ENCODE measurements at regions not wholly inside any gene's neighbourhood (a gene's known extent, or its start where the extent isn't known, plus 50 kb on each side); places are given as distances from the start of the nearest gene placed in this dataset.

DNA sequence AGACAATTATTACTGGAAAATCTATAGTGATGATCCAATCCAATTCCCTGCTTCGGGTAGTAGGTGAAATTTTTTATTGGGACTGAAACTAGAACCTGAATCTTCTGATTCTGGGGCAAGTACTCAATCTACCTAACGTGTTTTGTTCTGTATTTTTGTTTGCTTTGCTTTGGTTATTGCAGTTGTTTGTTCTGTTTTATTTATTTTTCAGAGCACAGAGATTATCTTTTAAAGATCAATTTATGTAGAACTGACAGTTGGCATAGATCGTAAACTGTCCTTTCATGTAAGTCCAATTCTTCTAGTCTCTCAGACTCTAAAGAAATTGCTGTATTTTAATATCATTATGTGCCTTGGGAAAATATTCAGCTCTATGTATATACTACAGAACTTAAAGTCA is 401.6 kb downstream of the ANXA1 start:
- ChIA-PET CTCF (no interaction called here), POLR2A (no interaction called here)
- H3K4me3 ChIP-seq (ENCODE audit: low read depth, low read length) = no peak overlapping the region
- TF ChIP-seq, protein P1, sequence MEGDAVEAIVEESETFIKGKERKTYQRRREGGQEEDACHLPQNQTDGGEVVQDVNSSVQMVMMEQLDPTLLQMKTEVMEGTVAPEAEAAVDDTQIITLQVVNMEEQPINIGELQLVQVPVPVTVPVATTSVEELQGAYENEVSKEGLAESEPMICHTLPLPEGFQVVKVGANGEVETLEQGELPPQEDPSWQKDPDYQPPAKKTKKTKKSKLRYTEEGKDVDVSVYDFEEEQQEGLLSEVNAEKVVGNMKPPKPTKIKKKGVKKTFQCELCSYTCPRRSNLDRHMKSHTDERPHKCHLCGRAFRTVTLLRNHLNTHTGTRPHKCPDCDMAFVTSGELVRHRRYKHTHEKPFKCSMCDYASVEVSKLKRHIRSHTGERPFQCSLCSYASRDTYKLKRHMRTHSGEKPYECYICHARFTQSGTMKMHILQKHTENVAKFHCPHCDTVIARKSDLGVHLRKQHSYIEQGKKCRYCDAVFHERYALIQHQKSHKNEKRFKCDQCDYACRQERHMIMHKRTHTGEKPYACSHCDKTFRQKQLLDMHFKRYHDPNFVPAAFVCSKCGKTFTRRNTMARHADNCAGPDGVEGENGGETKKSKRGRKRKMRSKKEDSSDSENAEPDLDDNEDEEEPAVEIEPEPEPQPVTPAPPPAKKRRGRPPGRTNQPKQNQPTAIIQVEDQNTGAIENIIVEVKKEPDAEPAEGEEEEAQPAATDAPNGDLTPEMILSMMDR (IDR thresholded peaks at IDR 0.05; ENCODE audit: insufficient read depth, low read length, missing control alignments) = no peak
- no peak for DNase-seq (ENCODE audit: low read depth, low spot score)

DNA sequence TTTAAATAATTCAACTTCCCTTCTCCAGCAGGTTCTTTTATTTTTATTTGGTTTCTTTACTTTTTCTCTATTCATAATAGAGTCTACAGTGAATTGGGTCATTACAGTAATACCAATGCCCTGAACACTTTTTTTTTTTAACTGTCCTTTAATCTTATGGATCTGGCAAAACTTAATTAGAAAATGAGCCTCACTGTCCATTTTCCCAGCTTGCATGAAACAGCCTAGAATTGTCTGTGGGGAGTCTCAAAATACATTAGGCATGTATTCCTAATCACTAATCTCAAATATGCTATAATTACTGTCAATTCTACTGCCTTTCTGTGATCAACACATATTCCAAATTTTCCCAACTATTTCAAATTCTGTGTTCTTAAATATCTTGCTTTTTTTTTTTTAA is 406.8 kb downstream of the ANXA1 start:
- ChIA-PET POLR2A (no interaction called here), CTCF (no interaction called here)
- no peak for DNase-seq (ENCODE audit: low read depth, low spot score)
- TF ChIP-seq, protein P1 (IDR thresholded peaks at IDR 0.05; ENCODE audit: insufficient read depth, low read length, missing control alignments) = no peak
- H3K4me3 ChIP-seq (ENCODE audit: low read depth, low read length) = no peak overlapping the region

DNA sequence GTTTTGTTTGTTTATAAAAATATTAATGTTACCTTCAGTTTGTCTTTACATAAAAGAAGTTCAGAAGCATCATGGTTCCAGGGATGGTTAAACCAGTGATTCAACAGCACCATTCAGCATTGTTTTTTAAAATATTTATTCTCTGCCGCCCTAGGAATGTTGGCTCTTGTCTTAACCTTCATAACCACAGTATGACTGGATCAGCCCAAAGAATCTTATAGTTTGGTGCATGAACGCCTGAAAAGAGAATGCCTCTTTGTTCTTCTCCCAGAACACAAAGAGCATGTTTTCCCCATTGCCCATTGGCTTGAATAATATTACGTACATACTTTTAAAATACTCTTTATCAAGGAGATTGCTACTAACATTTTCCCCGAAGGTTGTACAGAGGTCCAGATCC is 413.4 kb downstream of the ANXA1 start:
- TF ChIP-seq, protein P1 (IDR thresholded peaks at IDR 0.05; ENCODE audit: insufficient read depth, low read length, missing control alignments) = no peak
- ChIA-PET POLR2A (no interaction called here), CTCF (no interaction called here)
- no peak overlapping the region for H3K4me3 ChIP-seq (ENCODE audit: low read depth, low read length)
- no peak for DNase-seq (ENCODE audit: low read depth, low spot score)

DNA sequence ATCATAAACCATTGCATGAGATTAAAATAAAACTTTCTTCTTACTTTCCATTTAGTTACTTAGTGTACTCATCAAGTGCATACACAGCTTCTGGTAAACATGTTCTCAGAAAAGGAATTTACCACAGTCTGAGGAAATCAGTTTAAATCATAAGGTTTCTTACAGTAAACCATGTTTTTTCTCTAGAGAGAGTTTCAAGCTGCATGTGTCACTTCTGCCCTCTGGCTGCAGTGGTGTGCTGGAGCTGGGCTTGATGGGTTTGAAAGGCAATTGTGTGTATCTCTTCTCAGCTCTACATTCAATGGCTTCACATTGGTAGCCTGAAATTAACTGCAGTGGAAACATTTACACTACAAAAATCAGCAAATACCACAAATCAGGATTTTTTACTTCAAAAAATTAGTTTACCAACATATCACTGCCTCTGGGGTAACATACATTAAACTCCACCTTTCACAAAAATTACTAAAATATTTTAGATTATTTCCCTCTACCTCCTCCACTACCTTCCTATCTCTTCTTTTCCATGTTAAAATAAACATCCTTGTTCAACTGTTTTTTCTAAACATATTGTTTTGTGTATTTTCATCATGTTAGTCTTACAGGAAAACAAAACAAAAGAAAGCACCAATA is 414.3 kb downstream of the ANXA1 start:
- ChIA-PET CTCF (no interaction called here), POLR2A (no interaction called here)
- no peak for DNase-seq (ENCODE audit: low read depth, low spot score)
- TF ChIP-seq, protein P1 (IDR thresholded peaks at IDR 0.05; ENCODE audit: insufficient read depth, low read length, missing control alignments) = no peak
- H3K4me3 ChIP-seq (ENCODE audit: low read depth, low read length) = no peak overlapping the region

DNA sequence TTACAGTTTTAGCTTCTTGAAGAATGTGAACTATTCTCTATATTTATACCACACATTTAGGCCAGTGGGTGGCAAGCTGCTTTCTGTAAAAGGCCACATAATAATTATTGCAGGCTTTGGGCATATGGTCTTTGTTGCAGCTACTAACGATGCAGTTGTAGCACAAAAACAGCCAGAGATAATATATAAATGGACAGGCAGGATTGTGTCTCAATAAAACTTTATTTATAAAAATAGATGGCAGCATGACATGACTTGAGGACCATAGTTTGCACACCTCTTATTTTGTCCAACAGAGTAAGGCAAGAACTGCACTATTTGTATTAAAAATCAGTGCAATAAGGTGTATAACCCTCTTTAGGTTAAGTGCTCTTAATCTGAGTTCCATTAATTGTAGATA is 415.0 kb downstream of the ANXA1 start:
- no peak overlapping the region for H3K4me3 ChIP-seq (ENCODE audit: low read depth, low read length)
- CTCF ChIA-PET = no interaction called here
- POLR2A ChIA-PET = no interaction called here
- no peak for DNase-seq (ENCODE audit: low read depth, low spot score)
- TF ChIP-seq, protein P1 (IDR thresholded peaks at IDR 0.05; ENCODE audit: insufficient read depth, low read length, missing control alignments) = no peak

DNA sequence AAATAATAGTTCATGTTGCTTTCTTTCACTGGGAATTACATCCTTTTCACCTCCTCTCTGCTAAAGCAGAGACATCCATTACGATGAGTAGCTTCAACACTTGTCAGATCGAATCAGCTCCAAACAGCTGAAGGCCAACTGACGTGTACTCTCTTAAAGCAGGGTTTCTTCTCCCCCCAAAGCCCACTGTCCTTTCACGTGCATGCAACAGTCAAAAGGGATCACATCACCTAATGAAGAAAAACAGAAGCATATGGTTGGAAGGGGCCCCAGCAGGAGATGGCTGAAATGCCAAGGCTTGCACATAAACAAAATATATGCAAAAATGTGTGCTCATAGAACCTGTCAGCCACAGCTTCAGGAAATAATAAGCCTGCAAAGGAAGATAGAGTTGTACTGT is 421.6 kb downstream of the ANXA1 start:
- ChIA-PET POLR2A (no interaction called here), CTCF (no interaction called here)
- TF ChIP-seq, protein P1 (IDR thresholded peaks at IDR 0.05; ENCODE audit: insufficient read depth, low read length, missing control alignments) = no peak
- DNase-seq (ENCODE audit: low read depth, low spot score) = no peak
- no peak overlapping the region for H3K4me3 ChIP-seq (ENCODE audit: low read depth, low read length)

Data from AG04449 (cell line).